IMR-90 (cell line): ENCODE measurements at regions not wholly inside any gene's neighbourhood (a gene's known extent, or its start where the extent isn't known, plus 50 kb on each side); places are given as distances from the start of the nearest gene placed in this dataset.
A peak's percentile ranks its signal among the peaks of the same experiment; 100 is the strongest.

Experiments
- ATAC-seq: fragments of 200-7000 bp; cut with Tn5 transposase; 2 replicates; pipeline ENCODE4 v1.9.1; 2020; ENCODE audit warnings: low read depth, mild to moderate bottlenecking, moderate library complexity
- BruUV-seq: library from RNA; stranded (reverse); fragments of 400-500 nt; replicated peaks from 2 replicates; lab custom pipeline; 2021; lab: Mats Ljungman, UMichigan
- CTCF ChIA-PET: fragments of 300-600 bp; formaldehyde crosslinking; extraction: SDS; loops from one replicate; lab custom pipeline; 2021; ENCODE audit warnings: antibody characterized with exemption; lab: Yijun Ruan, JAX
- POLR2A ChIA-PET: fragments of 300-600 bp; sonication (Branson Sonifier 250); formaldehyde crosslinking; loops from one replicate; lab custom pipeline; 2022; ENCODE audit warnings: antibody characterized with exemption; ENCODE audit not compliant: unreplicated experiment; lab: Charles Lee
- DNase-seq: peaks from one replicate; pipeline ENCODE4 v3.0.0; 2013
- H2AFZ ChIP-seq: replicated peaks from 2 replicates; pipeline ENCODE3; 2013; ENCODE audit warnings: low read length, mild to moderate bottlenecking; ENCODE audit not compliant: poor library complexity
- H2AK5ac ChIP-seq: 2 replicates; pipeline ENCODE4 v1.6.1; 2013; ENCODE audit warnings: low read depth, low read length, inconsistent platforms
- H2AK9ac ChIP-seq: replicated peaks from 2 replicates; pipeline ENCODE3; 2013; ENCODE audit warnings: mild to moderate bottlenecking, low read depth, low read length, moderate library complexity; ENCODE audit not compliant: poor library complexity
- H2BK120ac ChIP-seq: 2 replicates; pipeline ENCODE4 v1.6.1; 2013; ENCODE audit warnings: low read depth, low read length, inconsistent platforms
- H2BK15ac ChIP-seq: 3 replicates; pipeline ENCODE4 v1.6.1; 2013; ENCODE audit warnings: low read depth, low read length, inconsistent platforms
- H2BK20ac ChIP-seq: 2 replicates; pipeline ENCODE4 v1.6.1; 2013; ENCODE audit warnings: low read depth, mild to moderate bottlenecking, inconsistent platforms, low read length, moderate library complexity
- H2BK5ac ChIP-seq: 2 replicates; pipeline ENCODE4 v1.6.1; 2013; ENCODE audit warnings: mild to moderate bottlenecking, low read depth, low read length, inconsistent platforms; ENCODE audit not compliant: poor library complexity, severe bottlenecking
- H3K14ac ChIP-seq: replicated peaks from 2 replicates; pipeline ENCODE4 v1.6.1; 2013; ENCODE audit warnings: low read depth, low read length, inconsistent platforms
- H3K18ac ChIP-seq: 2 replicates; pipeline ENCODE4 v1.6.1; 2013; ENCODE audit warnings: low read depth, low read length, control low read depth
- H3K23ac ChIP-seq: 2 replicates; pipeline ENCODE4 v1.6.1; 2013; ENCODE audit warnings: low read depth, low read length, inconsistent platforms
- H3K27ac ChIP-seq: 2 replicates; pipeline ENCODE4 v1.5.1; 2013; ENCODE audit warnings: mild to moderate bottlenecking, control low read depth, low read length; ENCODE audit not compliant: insufficient read depth
- H3K27me3 ChIP-seq: 2 replicates; pipeline ENCODE4 v1.6.1; 2013; ENCODE audit warnings: low read length; ENCODE audit not compliant: control insufficient read depth, insufficient read depth
- H3K36me3 ChIP-seq: 2 replicates; pipeline ENCODE4 v1.6.1; 2013; ENCODE audit warnings: low read length, mixed read lengths; ENCODE audit not compliant: control insufficient read depth, insufficient read depth
- H3K4ac ChIP-seq: 2 replicates; pipeline ENCODE4 v1.6.1; 2013; ENCODE audit warnings: low read depth, low read length, inconsistent platforms
- H3K4me1 ChIP-seq: 2 replicates; pipeline ENCODE4 v1.6.1; 2013; ENCODE audit warnings: low read length, mixed read lengths; ENCODE audit not compliant: control insufficient read depth, insufficient read depth
- H3K4me2 ChIP-seq: 2 replicates; pipeline ENCODE4 v1.6.1; 2013; ENCODE audit warnings: low read depth, mild to moderate bottlenecking, control low read depth, low read length, moderate library complexity
- H3K4me3 ChIP-seq: 2 replicates; pipeline ENCODE4 v1.5.1; 2013; ENCODE audit warnings: low read depth, mild to moderate bottlenecking, control low read depth, low read length, moderate library complexity; ENCODE audit not compliant: insufficient read depth
- H3K56ac ChIP-seq: 2 replicates; pipeline ENCODE4 v1.6.1; 2013; ENCODE audit warnings: low read length, inconsistent platforms; ENCODE audit not compliant: insufficient read depth; ENCODE audit errors: extremely low read depth
- H3K79me1 ChIP-seq, 2 experiments: 2 replicates each; pipeline ENCODE4 v1.6.1; 2013; ENCODE audit warnings: low read length in 2 of 2, inconsistent platforms in 1 of 2, low read depth in 1 of 2
- H3K9ac ChIP-seq: 2 replicates; pipeline ENCODE4 v1.6.1; 2013; ENCODE audit warnings: low read depth, low read length, control low read depth
- H3K9me1 ChIP-seq: 2 replicates; pipeline ENCODE4 v1.6.1; 2013; ENCODE audit warnings: low read length, inconsistent platforms; ENCODE audit not compliant: insufficient read depth
- H3K9me3 ChIP-seq: 2 replicates; pipeline ENCODE4 v1.6.1; 2013; ENCODE audit warnings: low read length; ENCODE audit not compliant: control insufficient read depth, insufficient read depth
- H4K20me1 ChIP-seq: 2 replicates; pipeline ENCODE4 v1.6.1; 2013; ENCODE audit warnings: low read length, inconsistent platforms; ENCODE audit not compliant: insufficient read depth
- H4K5ac ChIP-seq: 2 replicates; pipeline ENCODE4 v1.6.1; 2013; ENCODE audit warnings: mild to moderate bottlenecking, low read depth, low read length, control low read depth
- H4K8ac ChIP-seq, 2 experiments: 2 replicates each; pipeline ENCODE4 v1.6.1; 2013; ENCODE audit warnings: low read depth in 2 of 2, low read length in 2 of 2, control low read depth in 1 of 2, inconsistent platforms in 1 of 2
- H4K91ac ChIP-seq: 2 replicates; pipeline ENCODE4 v1.6.1; 2013; ENCODE audit warnings: low read depth, low read length, inconsistent platforms; ENCODE audit not compliant: insufficient read depth
- BHLHE40 ChIP-seq: fragments of 150-350 bp; IDR thresholded peaks from 2 replicates; pipeline ENCODE4 v1.6.1; 2016; ENCODE audit warnings: mild to moderate bottlenecking, low read depth, low read length
- MAZ ChIP-seq: IDR thresholded peaks from 2 replicates; pipeline ENCODE4 v1.6.1; 2012; ENCODE audit warnings: low read depth, mild to moderate bottlenecking, low read length, improper control_type of control experiment, moderate library complexity, borderline replicate concordance
- NFE2L2 ChIP-seq: fragments of 150-350 bp; IDR thresholded peaks from 2 replicates; pipeline ENCODE4 v1.6.1; 2016; ENCODE audit warnings: low read depth, mild to moderate bottlenecking, low read length
- POLR2A ChIP-seq: IDR thresholded peaks from 2 replicates; pipeline ENCODE4 v1.6.1; 2012; ENCODE audit warnings: mild to moderate bottlenecking, low read depth, low read length
- RAD21 ChIP-seq: IDR thresholded peaks from 2 replicates; pipeline ENCODE4 v1.6.1; 2012; ENCODE audit warnings: low read length, improper control_type of control experiment
- RCOR1 ChIP-seq: IDR thresholded peaks from 2 replicates; pipeline ENCODE4 v1.6.1; 2012; ENCODE audit warnings: mild to moderate bottlenecking, low read length, improper control_type of control experiment; ENCODE audit not compliant: insufficient replicate concordance
- RFX5 ChIP-seq: IDR thresholded peaks from 2 replicates; pipeline ENCODE4 v1.8.0; 2012; ENCODE audit warnings: low read depth, mild to moderate bottlenecking, low read length, moderate library complexity
- WGBS, 2 experiments: methylation state at CpG; one replicate each; pipeline versions ENCODE4 v1.1.5 to v1.1.7; 2013; ENCODE audit warnings: missing lambda C conversion rate in 2 of 2; ENCODE audit not compliant: insufficient read length in 1 of 2; ENCODE audit errors: extremely low coverage in 2 of 2; 5-methylcytosine and 5-hydroxymethylcytosine counted together
- dilution Hi-C: fragments of 300-500 bp; cut with HindIII; formaldehyde crosslinking; loops from one replicate; pipeline ENCODE4 v1.14.3; 2018; ENCODE audit warnings: low sequenced_read_pairs; ENCODE audit not compliant: unreplicated experiment
- in situ Hi-C: fragments of 300-500 bp; cut with MboI; formaldehyde crosslinking; loops from 3 replicates; pipeline ENCODE4 v1.14.3; 2019; ENCODE audit warnings: low sequenced_read_pairs, inconsistent platforms, mixed read lengths
- intact Hi-C: fragments of 100-400 bp; cut with micrococcal nuclease; formaldehyde crosslinking; loops from 2 replicates; pipeline ENCODE4 v1.10.0; 2022
- TF ChIP-seq, protein P1 (sequence below): fragments of 150-350 bp; IDR thresholded peaks from 2 replicates; pipeline ENCODE4 v1.6.1; 2016; ENCODE audit warnings: low read depth, mild to moderate bottlenecking, low read length, moderate library complexity, borderline replicate concordance
- TF ChIP-seq, protein P2 (sequence below): conservative IDR thresholded peaks from 2 replicates; pipeline ENCODE4 v1.5.1; 2012; ENCODE audit warnings: mild to moderate bottlenecking, low read depth, low read length, improper control_type of control experiment

DNA sequence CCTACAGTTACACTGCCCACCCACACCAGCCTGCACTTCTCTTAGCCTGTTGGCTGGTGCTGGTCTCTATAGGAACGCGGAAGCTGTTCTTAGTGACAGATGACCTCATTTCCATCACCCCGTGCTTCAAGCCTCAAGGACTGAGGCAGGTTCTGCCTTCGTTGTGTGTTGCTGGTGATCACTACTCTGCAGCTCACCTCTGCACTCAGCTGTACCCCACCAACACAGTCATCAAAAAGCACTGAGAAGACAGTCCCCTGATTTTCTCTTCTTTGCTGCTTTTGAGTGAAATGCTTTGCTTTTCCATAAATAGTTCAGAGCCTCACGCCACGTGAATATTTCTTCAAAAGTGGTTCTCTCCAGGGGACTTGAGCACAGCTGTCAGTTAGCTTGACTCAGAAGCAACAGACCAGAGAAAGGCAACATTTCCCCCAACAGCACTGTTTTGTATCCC, 225.7 kb upstream of the CCDC150 start:
- dilution Hi-C loops (no loop called here), in situ Hi-C loops (no loop called here), intact Hi-C loops (no loop called here)
- BruUV-seq, result no TSS peak
- no peaks in the 10 kb centered on the region for H3K4me1 ChIP-seq
- ChIA-PET POLR2A (no interaction called here), CTCF (interaction anchor here (0.8 kb wide), 1 partner anchor 82 kb away, joined by 3 read pairs; no protein-coding TSS in a partner anchor)
- 0 out of 2 replicates have a peak overlapping the region, but pooled peaks have one; percentile 48 for H3K23ac ChIP-seq
- TF ChIP-seq, protein P1, sequence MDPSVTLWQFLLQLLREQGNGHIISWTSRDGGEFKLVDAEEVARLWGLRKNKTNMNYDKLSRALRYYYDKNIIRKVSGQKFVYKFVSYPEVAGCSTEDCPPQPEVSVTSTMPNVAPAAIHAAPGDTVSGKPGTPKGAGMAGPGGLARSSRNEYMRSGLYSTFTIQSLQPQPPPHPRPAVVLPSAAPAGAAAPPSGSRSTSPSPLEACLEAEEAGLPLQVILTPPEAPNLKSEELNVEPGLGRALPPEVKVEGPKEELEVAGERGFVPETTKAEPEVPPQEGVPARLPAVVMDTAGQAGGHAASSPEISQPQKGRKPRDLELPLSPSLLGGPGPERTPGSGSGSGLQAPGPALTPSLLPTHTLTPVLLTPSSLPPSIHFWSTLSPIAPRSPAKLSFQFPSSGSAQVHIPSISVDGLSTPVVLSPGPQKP, result no peak
- no peak for TF ChIP-seq RAD21
- no peak for TF ChIP-seq BHLHE40
- no peak for TF ChIP-seq POLR2A
- no peak for TF ChIP-seq RFX5
- TF ChIP-seq MAZ, result no peak
- TF ChIP-seq NFE2L2, result no peak
- TF ChIP-seq, protein P2, sequence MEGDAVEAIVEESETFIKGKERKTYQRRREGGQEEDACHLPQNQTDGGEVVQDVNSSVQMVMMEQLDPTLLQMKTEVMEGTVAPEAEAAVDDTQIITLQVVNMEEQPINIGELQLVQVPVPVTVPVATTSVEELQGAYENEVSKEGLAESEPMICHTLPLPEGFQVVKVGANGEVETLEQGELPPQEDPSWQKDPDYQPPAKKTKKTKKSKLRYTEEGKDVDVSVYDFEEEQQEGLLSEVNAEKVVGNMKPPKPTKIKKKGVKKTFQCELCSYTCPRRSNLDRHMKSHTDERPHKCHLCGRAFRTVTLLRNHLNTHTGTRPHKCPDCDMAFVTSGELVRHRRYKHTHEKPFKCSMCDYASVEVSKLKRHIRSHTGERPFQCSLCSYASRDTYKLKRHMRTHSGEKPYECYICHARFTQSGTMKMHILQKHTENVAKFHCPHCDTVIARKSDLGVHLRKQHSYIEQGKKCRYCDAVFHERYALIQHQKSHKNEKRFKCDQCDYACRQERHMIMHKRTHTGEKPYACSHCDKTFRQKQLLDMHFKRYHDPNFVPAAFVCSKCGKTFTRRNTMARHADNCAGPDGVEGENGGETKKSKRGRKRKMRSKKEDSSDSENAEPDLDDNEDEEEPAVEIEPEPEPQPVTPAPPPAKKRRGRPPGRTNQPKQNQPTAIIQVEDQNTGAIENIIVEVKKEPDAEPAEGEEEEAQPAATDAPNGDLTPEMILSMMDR, result no peak
- TF ChIP-seq RCOR1, result no peak
- H2BK15ac ChIP-seq, result no peak overlapping the region
- no peak overlapping the region for H3K4me3 ChIP-seq
- no peak overlapping the region for H2BK120ac ChIP-seq
- no peak overlapping the region for H4K8ac ChIP-seq
- ATAC-seq (no peak), DNase-seq (no peak)
- no peak overlapping the region for H3K56ac ChIP-seq
- H3K9me1 ChIP-seq, result peaks cover 3% of the 10 kb centered on the region
- H2BK20ac ChIP-seq, result no peak overlapping the region
- H4K20me1 ChIP-seq, result no peaks in the 10 kb centered on the region
- peak overlapping the region; percentile 14; the same call in 1 of the 2 replicates for H3K14ac ChIP-seq
- no peak overlapping the region for H2BK5ac ChIP-seq
- H4K5ac ChIP-seq, result no peak overlapping the region
- no peak overlapping the region for H2AK9ac ChIP-seq
- no peak overlapping the region for H3K4me2 ChIP-seq
- no peak overlapping the region for H3K18ac ChIP-seq
- 0 out of 2 replicates have a peak overlapping the region, but pooled peaks have one; percentile 6 for H4K91ac ChIP-seq
- H3K9me3 ChIP-seq, result no peaks in the 10 kb centered on the region
- H2AFZ ChIP-seq, result no peak overlapping the region
- no peaks in the 10 kb centered on the region for H3K36me3 ChIP-seq
- no peak overlapping the region for H2AK5ac ChIP-seq
- H3K79me1 ChIP-seq, result no peaks in the 10 kb centered on the region
- no peak overlapping the region for H3K4ac ChIP-seq
- WGBS, 2 experiments, result no CpG with 5 or more reads among the region's 6 CpGs
- no peaks in the 10 kb centered on the region for H3K27me3 ChIP-seq
- H3K9ac ChIP-seq, result no peak overlapping the region
- no peak overlapping the region for H3K27ac ChIP-seq
